ENCODE measurements at regions not wholly inside any gene's neighbourhood (a gene's known extent, or its start where the extent isn't known, plus 50 kb on each side); places are given as distances from the start of the nearest gene placed in this dataset.

DNA sequence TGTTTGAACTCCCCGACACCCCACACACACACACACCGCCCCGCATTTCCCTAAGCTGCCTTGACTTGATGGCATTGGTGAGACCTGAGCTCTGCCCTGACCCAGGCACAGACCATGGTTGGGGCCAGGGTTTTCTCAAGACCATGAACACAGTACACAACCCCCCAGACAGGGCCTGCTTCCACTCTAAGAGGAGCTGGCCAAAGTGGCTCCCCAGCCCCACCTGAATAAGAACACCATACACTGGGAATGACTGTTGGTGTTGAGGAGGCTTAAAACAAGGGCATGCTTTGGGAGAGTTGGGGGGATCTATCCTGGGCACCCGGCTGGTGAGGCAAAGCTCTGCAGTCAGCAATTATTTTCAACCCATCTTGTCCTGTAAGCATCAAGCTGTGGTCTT lies 77.6 kb upstream of the SYT6 start:
- Histone ChIP-seq H3K9me3 (no peaks in the 10 kb centered on the region), H3K27ac (no peak overlapping the region), H3K4me1 (peaks cover 16% of the 10 kb centered on the region), H3K27me3 (ENCODE audit: insufficient read depth in 3 of 3, low read length in 2 of 3) (no peaks in the 10 kb centered on the region), H3K4me3 (no peak overlapping the region), H3K36me3 (ENCODE audit: insufficient read depth in 1 of 2, low read depth in 1 of 2) (no peaks in the 10 kb centered on the region)
- no peak for ATAC-seq
- TF ChIP-seq, protein P1, sequence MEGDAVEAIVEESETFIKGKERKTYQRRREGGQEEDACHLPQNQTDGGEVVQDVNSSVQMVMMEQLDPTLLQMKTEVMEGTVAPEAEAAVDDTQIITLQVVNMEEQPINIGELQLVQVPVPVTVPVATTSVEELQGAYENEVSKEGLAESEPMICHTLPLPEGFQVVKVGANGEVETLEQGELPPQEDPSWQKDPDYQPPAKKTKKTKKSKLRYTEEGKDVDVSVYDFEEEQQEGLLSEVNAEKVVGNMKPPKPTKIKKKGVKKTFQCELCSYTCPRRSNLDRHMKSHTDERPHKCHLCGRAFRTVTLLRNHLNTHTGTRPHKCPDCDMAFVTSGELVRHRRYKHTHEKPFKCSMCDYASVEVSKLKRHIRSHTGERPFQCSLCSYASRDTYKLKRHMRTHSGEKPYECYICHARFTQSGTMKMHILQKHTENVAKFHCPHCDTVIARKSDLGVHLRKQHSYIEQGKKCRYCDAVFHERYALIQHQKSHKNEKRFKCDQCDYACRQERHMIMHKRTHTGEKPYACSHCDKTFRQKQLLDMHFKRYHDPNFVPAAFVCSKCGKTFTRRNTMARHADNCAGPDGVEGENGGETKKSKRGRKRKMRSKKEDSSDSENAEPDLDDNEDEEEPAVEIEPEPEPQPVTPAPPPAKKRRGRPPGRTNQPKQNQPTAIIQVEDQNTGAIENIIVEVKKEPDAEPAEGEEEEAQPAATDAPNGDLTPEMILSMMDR (IDR thresholded peaks at IDR 0.05): no peak
- 91 to 98% (median 95%) methylated on average over 4 of the region's 4 CpGs for whole genome bisulfite sequencing, 3 donors
- intact Hi-C loops (cut with DNase I): no loop called here
- DNase-seq: no peak

- H3K27me3 ChIP-seq (ENCODE audit: insufficient read depth in 3 of 3, low read length in 2 of 3): no peaks in the 10 kb centered on the region
- intact Hi-C loops (cut with DNase I): no loop called here
- no peaks in the 10 kb centered on the region for H3K36me3 ChIP-seq (ENCODE audit: insufficient read depth in 1 of 2, low read depth in 1 of 2)
- H3K27ac ChIP-seq: no peak overlapping the region
- H3K4me3 ChIP-seq: no peak overlapping the region
- no peak for ATAC-seq
- 84 to 93% (median 91%) methylated on average over 7 of the region's 7 CpGs for WGBS, 3 donors
- TF ChIP-seq, protein P1 (IDR thresholded peaks at IDR 0.05): no peak
- DNase-seq: no peak
- peaks cover 3% of the 10 kb centered on the region for H3K4me1 ChIP-seq
- H3K9me3 ChIP-seq: no peaks in the 10 kb centered on the region
Measured at GRCh38 chr1:114229368-114229767, 75.7 kb upstream of the SYT6 start.

GRCh38 chr1:114227059-114227458 lies 73.4 kb upstream of the SYT6 start:
- ATAC-seq (no peak), DNase-seq (no peak)
- Histone ChIP-seq H3K9me3 (no peaks in the 10 kb centered on the region), H3K27ac (no peak overlapping the region), H3K27me3 (ENCODE audit: insufficient read depth in 3 of 3, low read length in 2 of 3) (no peaks in the 10 kb centered on the region), H3K4me1 (no peaks in the 10 kb centered on the region), H3K4me3 (no peak overlapping the region), H3K36me3 (ENCODE audit: insufficient read depth in 1 of 2, low read depth in 1 of 2) (no peaks in the 10 kb centered on the region)
- WGBS, 3 donors: 26 to 61% (median 29%) methylated on average over 4 of the region's 4 CpGs
- intact Hi-C loops (cut with DNase I): no loop called here
- TF ChIP-seq, protein P1 (IDR thresholded peaks at IDR 0.05): no peak

DNA sequence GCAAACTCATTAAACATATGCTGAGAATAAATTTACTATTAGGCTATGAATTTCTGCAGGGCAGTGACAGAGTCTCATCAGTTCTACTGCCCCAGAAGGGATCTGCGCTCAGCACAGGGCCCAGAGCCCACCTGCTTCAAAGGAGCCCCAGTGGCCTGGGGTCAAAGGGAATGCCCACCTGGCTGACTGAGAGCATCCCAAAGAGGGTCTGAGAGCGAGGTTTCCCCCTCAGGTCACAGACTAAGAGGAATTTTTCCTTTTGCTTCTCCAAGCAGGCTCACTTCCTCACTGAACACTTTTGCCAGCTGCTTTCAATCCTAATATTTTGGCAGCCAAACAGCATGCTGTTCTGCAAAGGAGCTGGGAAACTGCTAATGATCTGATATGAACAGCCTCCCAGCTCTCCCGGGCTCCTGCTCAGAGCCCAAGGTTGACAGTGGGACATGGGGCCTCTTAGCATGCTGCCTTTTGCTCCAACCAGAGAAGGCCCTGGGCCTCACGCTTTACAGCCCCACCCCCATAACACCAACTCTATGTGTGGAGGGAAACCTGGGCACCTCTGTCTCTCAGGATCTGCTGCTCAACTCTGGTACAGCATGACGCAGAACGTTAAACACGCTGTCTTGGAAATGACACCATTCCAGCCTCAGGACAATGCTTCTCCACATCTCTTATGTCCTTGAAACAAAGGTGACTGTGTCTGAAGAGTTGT lies 70.7 kb upstream of the SYT6 start:
- intact Hi-C loops (cut with DNase I): no loop called here
- Histone ChIP-seq H3K27me3 (ENCODE audit: insufficient read depth in 3 of 3, low read length in 2 of 3) (no peaks in the 10 kb centered on the region), H3K36me3 (ENCODE audit: insufficient read depth in 1 of 2, low read depth in 1 of 2) (no peaks in the 10 kb centered on the region), H3K9me3 (no peaks in the 10 kb centered on the region), H3K4me1 (peaks cover 4% of the 10 kb centered on the region), H3K4me3 (no peak overlapping the region), H3K27ac (no peak overlapping the region)
- WGBS, 3 donors: 63 to 65% (median 65%) methylated on average over 7 of the region's 7 CpGs
- ATAC-seq: no peak
- TF ChIP-seq, protein P1 (IDR thresholded peaks at IDR 0.05): no peak
- no peak for DNase-seq

DNA sequence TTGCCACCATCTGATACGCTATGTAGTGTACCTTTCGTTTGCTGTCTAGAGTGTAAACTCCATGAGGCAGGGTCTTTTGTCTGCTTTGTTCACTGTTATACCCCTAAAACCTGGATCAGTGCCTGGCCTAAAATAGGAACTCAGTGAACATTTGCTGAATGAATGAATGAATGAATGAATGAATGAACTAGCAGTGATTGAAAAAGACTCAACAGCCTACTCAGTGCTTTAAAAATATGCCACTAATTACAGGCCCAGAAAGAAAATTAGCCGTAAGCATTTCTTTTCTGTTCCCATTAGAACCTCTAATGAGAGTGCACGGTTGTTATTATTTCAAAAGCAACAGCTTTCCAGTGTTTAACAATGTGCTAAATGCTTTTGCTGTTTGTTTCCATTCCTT lies 69.3 kb upstream of the SYT6 start:
- intact Hi-C loops (cut with DNase I): no loop called here
- 85 to 97% (median 92%) methylated on average over 4 of the region's 4 CpGs for WGBS, 3 donors
- no peaks in the 10 kb centered on the region for H3K36me3 ChIP-seq (ENCODE audit: insufficient read depth in 1 of 2, low read depth in 1 of 2)

More for the DNA sequence above, 69.3 kb upstream of the SYT6 start:
- H3K27ac ChIP-seq: no peak overlapping the region
- H3K27me3 ChIP-seq (ENCODE audit: insufficient read depth in 3 of 3, low read length in 2 of 3): no peaks in the 10 kb centered on the region
- H3K4me1 ChIP-seq: peaks cover 5% of the 10 kb centered on the region
- no peak for ATAC-seq
- TF ChIP-seq, protein P1 (IDR thresholded peaks at IDR 0.05): no peak
- DNase-seq: no peak
- H3K4me3 ChIP-seq: no peak overlapping the region
- H3K9me3 ChIP-seq: no peaks in the 10 kb centered on the region
